GM12875 (cell line): ENCODE measurements at regions not wholly inside any gene's neighbourhood (a gene's known extent, or its start where the extent isn't known, plus 50 kb on each side); places are given as distances from the start of the nearest gene placed in this dataset.

ENCODE experiments used
- H3K4me3 ChIP-seq: one replicate; pipeline ENCODE4 v1.5.1; 2011; ENCODE audit warnings: low read depth, low read length, control low read depth
- CTCF ChIP-seq: IDR thresholded peaks from 2 replicates; pipeline ENCODE4 v1.5.1; 2011; ENCODE audit warnings: low read depth, mild to moderate bottlenecking, control low read depth, inconsistent platforms, low read length, moderate library complexity, borderline replicate concordance; ENCODE audit not compliant: insufficient read depth

DNA sequence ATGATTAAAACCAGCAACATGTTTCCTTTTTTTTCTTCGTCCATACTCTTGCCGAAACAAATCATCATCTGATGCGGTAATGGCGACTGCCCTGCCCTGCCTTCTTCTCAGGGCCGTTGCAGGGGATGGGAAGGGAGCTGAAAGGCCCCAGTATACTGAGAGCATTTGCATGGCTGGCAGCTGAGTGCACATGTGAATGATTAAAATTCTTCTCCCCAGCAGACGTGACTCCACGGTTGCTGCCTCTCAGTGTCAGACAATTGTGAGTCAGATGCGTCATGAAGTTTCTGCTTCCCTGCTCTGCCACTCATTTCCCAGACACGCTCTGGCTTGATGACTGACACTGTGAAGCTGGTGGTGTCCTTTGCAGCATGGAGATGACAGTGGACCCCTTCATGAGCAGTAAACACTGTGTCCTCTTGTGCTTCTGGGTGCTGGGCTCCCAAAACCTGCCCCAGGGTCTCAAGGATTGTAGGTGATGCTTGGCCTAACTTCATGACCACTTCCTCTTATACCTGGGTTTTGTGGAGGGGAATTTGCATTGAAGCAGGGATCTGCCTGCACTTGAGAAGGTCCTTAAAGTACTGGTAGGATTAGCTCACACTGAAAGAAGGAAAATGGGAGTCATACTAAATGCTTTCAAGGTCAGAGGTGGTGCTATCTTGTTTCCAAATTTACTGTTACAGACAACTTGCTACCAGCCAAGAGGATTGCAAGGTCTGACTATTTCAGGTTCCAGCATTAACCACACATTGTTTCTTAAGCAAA, 222.5 kb upstream of the COPS8 start:
- no peak overlapping the region for H3K4me3 ChIP-seq
- TF ChIP-seq CTCF = no peak

- no peak overlapping the region for H3K4me3 ChIP-seq
- TF ChIP-seq CTCF = no peak
Observed at GRCh38 chr2:236863729-236864126, 222.0 kb upstream of the COPS8 start.

GRCh38 chr2:236865052-236865451, 220.6 kb upstream of the COPS8 start:
- no peak for TF ChIP-seq CTCF
- H3K4me3 ChIP-seq = no peak overlapping the region

DNA sequence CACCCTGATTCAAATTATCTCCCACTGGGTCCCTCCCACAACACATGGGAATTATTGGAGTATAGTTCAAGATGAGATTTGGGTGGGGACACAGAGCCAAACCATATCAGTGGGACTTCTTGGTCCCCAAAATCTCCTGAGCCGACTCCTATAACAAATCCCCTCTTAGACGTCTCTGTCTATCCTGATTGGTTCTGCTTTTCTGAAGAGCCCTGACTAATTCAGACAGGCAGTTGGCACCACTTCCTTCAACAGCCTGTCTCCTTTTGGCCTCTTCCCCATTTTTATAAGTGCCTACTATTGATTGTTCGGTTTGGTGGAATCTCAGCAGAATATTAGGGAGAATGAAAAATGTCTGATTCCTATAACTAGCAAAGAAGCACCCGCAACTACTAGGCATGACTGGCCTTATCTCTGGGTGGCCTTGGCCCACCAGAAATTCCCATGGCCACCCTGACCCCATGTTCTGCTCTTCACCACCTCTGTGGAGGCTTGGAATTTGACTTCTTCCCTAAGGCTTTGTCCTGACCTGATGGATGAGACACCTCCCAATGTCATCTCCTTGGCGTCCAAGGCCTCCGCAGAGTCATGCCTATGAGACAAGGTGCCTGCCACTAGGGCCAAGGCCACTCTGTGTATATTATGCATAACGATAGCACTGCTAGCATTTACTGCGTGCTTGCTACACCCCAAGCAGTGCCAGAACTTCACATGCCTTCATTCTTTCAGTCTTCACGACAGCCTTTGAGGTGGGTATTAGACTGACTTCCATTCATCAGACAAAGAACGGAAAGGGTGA, 218.9 kb upstream of the COPS8 start:
- TF ChIP-seq CTCF = no peak
- no peak overlapping the region for H3K4me3 ChIP-seq

DNA sequence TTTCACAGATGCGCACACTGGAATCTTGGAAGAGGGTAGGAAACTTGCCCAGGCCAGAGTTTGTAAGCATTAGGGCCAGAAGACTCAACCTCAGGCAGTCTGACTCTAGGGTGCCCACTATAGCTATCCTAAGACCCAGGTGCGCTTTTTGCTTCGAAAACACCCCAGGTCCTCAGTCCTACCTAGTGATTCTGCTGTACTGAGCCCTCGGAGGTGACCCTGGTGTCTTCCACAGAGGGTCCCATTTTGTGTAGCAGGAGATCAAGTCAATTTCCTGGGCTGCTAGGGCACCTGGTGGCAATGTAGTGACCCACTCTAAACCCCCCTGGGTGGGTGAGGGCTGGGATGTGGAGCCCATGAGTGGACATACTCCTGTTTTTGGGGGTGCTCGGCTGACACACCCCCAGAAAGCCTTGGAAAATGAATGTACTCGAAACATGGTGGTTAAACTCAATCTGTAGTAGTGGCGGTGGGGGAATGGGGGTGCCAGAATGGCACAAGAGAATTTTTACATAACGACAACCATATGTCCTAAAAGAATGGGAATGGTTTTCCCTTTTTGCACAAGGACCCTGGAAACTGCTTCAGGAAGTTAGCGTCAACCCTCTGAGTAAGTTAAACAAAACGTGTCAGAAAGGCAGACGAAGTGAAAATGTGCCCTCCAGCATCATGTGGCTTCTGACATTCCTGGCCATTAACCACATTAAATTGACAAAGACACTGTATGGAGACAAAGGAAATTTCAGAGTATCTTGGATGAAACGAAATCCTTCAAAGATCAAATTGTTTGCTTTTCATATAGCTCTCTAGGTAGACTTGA, 218.0 kb upstream of the COPS8 start:
- H3K4me3 ChIP-seq = no peak overlapping the region
- no peak for TF ChIP-seq CTCF

- no peak overlapping the region for H3K4me3 ChIP-seq
- TF ChIP-seq CTCF = no peak
Observed at GRCh38 chr2:236870370-236870769, 215.3 kb upstream of the COPS8 start.
